ENCODE measurements at regions not wholly inside any gene's neighbourhood (a gene's known extent, or its start where the extent isn't known, plus 50 kb on each side); places are given as distances from the start of the nearest gene placed in this dataset.
A peak's percentile ranks its signal among the peaks of the same experiment; 100 is the strongest.

DNA sequence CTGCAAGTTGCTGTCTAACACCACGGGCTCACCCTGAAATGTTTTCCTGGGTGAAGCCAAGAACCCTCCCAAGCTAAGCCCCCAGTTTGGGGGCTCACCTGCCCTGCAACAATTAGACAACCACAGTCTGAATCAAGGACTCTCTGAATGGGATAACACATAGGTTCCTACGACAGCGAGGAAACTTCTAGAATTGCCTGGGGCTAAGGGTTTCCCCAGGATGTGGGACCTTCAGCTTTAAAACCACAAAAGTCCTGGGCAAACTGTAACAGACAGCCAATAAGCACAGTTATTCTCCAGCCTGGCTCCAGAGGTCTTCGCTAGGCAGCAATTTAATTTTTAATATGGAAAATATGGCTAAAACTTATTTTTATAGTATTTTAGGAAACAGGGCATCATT, 162.6 kb downstream of the PRKX start:
- TF ChIP-seq, protein P1, sequence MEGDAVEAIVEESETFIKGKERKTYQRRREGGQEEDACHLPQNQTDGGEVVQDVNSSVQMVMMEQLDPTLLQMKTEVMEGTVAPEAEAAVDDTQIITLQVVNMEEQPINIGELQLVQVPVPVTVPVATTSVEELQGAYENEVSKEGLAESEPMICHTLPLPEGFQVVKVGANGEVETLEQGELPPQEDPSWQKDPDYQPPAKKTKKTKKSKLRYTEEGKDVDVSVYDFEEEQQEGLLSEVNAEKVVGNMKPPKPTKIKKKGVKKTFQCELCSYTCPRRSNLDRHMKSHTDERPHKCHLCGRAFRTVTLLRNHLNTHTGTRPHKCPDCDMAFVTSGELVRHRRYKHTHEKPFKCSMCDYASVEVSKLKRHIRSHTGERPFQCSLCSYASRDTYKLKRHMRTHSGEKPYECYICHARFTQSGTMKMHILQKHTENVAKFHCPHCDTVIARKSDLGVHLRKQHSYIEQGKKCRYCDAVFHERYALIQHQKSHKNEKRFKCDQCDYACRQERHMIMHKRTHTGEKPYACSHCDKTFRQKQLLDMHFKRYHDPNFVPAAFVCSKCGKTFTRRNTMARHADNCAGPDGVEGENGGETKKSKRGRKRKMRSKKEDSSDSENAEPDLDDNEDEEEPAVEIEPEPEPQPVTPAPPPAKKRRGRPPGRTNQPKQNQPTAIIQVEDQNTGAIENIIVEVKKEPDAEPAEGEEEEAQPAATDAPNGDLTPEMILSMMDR (IDR thresholded peaks at IDR 0.05; ENCODE audit: low read depth, low read length), result no peak
- no peak for DNase-seq (ENCODE audit: extremely low read depth, low read depth)

DNA sequence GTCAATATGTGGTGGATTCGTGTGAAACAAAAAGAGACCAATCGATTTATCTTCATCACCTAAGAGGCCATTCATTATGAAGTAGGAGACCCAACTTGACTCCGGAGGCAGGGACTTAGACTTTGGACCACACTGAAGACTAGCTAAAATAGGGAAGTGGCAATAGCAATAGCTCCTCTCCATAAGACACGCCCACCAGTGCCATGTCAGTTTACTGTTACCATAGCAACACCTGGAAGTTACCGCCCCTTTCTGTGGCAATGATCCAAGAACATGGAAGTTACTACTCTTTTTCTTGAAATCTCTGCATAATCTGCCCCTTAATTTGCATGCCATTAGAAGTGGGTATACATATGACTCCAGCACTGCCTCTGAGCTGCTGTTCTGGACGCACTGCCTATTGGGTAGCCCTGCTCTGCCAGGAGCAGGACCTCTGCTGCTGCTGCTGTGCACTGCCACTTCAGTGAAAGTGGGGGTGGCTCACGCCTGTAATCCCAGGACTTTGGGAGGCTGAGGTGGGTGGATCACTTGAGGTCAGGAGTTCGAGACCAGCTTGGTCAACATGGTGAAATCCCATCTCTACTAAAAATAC, 163.2 kb downstream of the PRKX start:
- no peak for DNase-seq (ENCODE audit: extremely low read depth, low read depth)
- TF ChIP-seq, protein P1 (IDR thresholded peaks at IDR 0.05; ENCODE audit: low read depth, low read length), result no peak

DNA sequence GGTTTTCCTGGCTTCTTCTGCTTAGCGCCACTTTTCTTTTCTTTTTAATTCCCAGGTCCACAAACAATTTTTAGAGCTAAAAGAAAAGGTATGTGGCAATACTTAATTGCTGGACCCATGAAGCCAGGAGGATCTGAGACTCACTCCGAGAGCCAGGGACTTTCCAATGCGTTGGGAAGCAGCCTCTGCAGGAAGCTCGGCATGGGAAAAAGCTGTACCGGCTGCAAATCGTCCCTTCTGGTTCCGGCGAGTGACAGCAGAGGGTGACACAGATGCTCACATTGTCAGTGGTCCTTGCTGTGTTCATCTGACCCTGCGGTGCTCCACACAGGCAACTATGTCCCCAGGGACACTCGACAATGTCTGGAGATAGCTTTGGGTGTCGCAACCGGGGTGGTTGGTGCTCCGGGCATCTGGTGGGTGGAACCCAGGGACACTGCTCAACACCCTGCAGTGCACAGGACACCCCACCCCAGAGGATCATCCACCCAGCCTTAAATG, 164.0 kb downstream of the PRKX start:
- TF ChIP-seq, protein P1 (IDR thresholded peaks at IDR 0.05; ENCODE audit: low read depth, low read length), result no peak
- no peak for DNase-seq (ENCODE audit: extremely low read depth, low read depth)

DNA sequence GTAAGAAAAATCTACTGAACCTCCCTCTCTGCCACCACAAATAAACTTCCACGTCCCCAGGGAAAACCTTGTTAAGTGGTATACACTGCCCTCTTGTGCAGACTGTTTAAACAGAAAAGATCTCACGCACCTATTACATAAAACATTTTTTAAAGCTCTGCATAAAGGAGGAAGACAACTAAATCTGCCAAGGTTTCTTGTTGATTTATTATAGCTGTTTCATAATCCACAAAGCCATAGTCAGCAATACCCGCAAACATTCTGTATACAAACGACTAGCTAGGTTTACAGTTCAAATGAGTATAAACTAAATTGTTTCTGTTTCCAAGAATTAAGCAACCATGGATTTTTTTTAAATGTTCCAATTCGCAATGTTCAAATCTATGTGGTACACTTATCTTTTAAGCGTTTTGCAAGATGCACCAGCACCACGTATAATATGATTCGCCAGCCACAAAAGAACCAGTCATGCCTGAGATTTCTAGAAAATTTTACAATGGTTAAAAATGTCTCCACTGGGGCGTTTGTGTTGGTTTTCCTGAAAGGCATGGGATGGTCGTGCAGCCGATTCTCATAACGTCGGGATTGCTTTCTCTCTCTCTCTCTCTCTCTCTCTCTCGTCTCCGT, 164.6 kb downstream of the PRKX start:
- peak; percentile 78 for DNase-seq (ENCODE audit: extremely low read depth, low read depth)
- TF ChIP-seq, protein P1 (IDR thresholded peaks at IDR 0.05; ENCODE audit: low read depth, low read length), result peak; percentile 46

DNA sequence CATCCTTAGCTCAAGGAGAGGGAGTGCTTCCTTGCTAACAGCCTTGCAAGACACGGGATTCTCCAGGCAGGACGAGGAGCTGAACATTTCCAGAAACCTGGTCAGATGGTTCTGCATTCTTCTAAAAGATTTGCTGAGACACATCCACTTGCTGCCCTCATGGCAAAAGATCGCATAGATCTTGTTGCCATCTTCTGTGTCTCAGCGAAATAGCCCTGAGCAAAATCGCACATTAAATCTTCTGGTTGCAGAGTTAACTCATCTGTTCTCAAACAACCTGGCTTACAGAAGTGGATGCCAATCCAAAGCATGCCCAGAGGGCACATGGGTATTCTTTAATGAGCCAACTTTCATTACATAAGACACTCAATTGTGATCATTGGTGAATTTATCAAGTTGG, 167.5 kb downstream of the PRKX start:
- no peak for DNase-seq (ENCODE audit: extremely low read depth, low read depth)
- TF ChIP-seq, protein P1 (IDR thresholded peaks at IDR 0.05; ENCODE audit: low read depth, low read length), result no peak

DNA sequence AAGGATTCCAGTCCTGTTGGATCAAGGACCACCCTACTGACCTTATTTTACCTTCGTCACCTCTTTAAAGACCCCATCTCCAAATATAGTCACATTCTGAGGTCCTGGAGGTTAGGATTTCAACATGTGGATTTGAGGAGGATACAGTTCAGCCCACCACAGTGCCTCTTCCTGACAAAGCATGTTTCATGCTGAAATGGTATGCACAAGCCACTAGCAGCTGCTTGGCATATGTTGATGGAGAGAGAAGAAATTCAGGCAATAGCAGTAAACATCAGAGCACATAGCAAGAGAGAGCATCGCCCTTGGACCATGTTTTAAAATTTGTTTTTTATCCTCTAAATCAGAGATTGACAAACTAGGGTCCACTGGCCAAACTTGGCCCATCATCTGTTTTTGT, 172.1 kb downstream of the PRKX start:
- TF ChIP-seq, protein P1 (IDR thresholded peaks at IDR 0.05; ENCODE audit: low read depth, low read length), result no peak
- no peak for DNase-seq (ENCODE audit: extremely low read depth, low read depth)

DNA sequence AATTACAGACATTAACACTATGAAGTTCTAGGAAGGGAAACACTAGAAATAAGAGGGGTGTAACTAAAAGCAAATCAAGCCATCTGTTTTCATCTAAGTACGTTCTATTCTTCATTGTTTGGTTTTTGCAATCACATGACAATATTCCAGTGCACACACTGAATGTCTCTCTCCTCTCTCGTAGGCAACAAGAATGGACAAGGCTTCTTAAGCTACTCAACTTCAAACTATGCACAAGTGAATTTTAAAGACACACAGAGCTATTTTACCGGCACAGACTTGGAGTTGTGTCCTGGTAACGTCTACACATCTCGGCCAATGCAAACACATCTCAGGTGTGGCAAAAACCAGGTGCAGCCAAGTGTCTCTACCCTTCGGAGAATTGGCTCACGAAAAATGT, 173.3 kb downstream of the PRKX start:
- DNase-seq (ENCODE audit: extremely low read depth, low read depth), result no peak
- TF ChIP-seq, protein P1 (IDR thresholded peaks at IDR 0.05; ENCODE audit: low read depth, low read length), result no peak
